HG03460 (cell line): ENCODE measurements at regions not wholly inside any gene's neighbourhood (a gene's known extent, or its start where the extent isn't known, plus 50 kb on each side); places are given as distances from the start of the nearest gene placed in this dataset.

ENCODE experiments used
- ATAC-seq: cut with Tn5 transposase; IDR thresholded peaks from one replicate; pipeline ENCODE4 v1.9.1; 2021; ENCODE audit not compliant: unreplicated experiment

GRCh38 chr9:129490583-129491486, 130.1 kb downstream of the C9orf50 start:
- ATAC-seq = no peak

GRCh38 chr9:129489838-129490582, 130.9 kb downstream of the C9orf50 start:
- ATAC-seq = no peak

- no peak for ATAC-seq
Observed at GRCh38 chr9:129487658-129488483, 133.0 kb downstream of the C9orf50 start.

- no peak for ATAC-seq
Observed at GRCh38 chr9:129486756-129487657, 133.9 kb downstream of the C9orf50 start.

- ATAC-seq = no peak
Observed at GRCh38 chr9:129485145-129485774, 135.6 kb downstream of the C9orf50 start.

GRCh38 chr9:129484352-129485000, 136.4 kb downstream of the C9orf50 start:
- ATAC-seq = no peak

GRCh38 chr9:129483415-129484351, 137.2 kb downstream of the C9orf50 start:
- ATAC-seq = no peak

GRCh38 chr9:129482521-129483414, 138.1 kb downstream of the C9orf50 start:
- ATAC-seq = no peak

GRCh38 chr9:129481810-129482511, 138.9 kb downstream of the C9orf50 start:
- no peak for ATAC-seq

- no peak for ATAC-seq
Observed at GRCh38 chr9:129481424-129481809, 139.5 kb downstream of the C9orf50 start.

GRCh38 chr9:129480745-129481144, 140.2 kb downstream of the C9orf50 start:
- ATAC-seq = no peak

- ATAC-seq = no peak
Observed at GRCh38 chr9:129480227-129480626, 140.7 kb downstream of the C9orf50 start.

GRCh38 chr9:129479631-129480011, 141.3 kb downstream of the C9orf50 start:
- no peak for ATAC-seq

GRCh38 chr9:129478961-129479630, 141.8 kb downstream of the C9orf50 start:
- ATAC-seq = no peak

- no peak for ATAC-seq
Observed at GRCh38 chr9:129478461-129478860, 142.4 kb downstream of the C9orf50 start.
